Smooth muscle cell (in vitro differentiated cells): ENCODE measurements at regions not wholly inside any gene's neighbourhood (a gene's known extent, or its start where the extent isn't known, plus 50 kb on each side); places are given as distances from the start of the nearest gene placed in this dataset.

ENCODE experiments used
- DNase-seq: peaks from one replicate; lab custom pipeline; 2025; ENCODE audit not compliant: unreplicated experiment; lab: John Stamatoyannopoulos, UW
- H2AFZ ChIP-seq: fragments of 200-600 bp; sonication (generic); 2 replicates; pipeline ENCODE4 v1.6.0; 2016; ENCODE audit warnings: antibody characterized with exemption, low read depth, mild to moderate bottlenecking
- H3F3A ChIP-seq: fragments of 200-600 bp; sonication (generic); 2 replicates; pipeline ENCODE4 v1.6.0; 2017; ENCODE audit warnings: antibody characterized with exemption, low read depth
- H3K27ac ChIP-seq: fragments of 200-600 bp; sonication (generic); 2 replicates; pipeline ENCODE4 v1.5.1; 2016; ENCODE audit warnings: low read depth, mild to moderate bottlenecking
- H3K27me3 ChIP-seq: fragments of 200-600 bp; sonication (generic); 2 replicates; pipeline ENCODE4 v1.6.1; 2016; ENCODE audit warnings: low read depth, mild to moderate bottlenecking
- H3K36me3 ChIP-seq: fragments of 200-600 bp; sonication (generic); 2 replicates; pipeline ENCODE4 v1.5.1; 2016; ENCODE audit warnings: low read depth
- H3K4me1 ChIP-seq: fragments of 200-600 bp; sonication (generic); 2 replicates; pipeline ENCODE4 v1.5.1; 2016; ENCODE audit warnings: low read depth
- H3K4me2 ChIP-seq: fragments of 200-600 bp; sonication (generic); 2 replicates; pipeline ENCODE4 v1.6.0; 2016; ENCODE audit warnings: mild to moderate bottlenecking
- H3K4me3 ChIP-seq: fragments of 200-600 bp; sonication (generic); 2 replicates; pipeline ENCODE4 v1.5.1; 2016; ENCODE audit warnings: mild to moderate bottlenecking
- H3K79me2 ChIP-seq: fragments of 200-600 bp; sonication (generic); 2 replicates; pipeline ENCODE4 v1.6.0; 2016; ENCODE audit warnings: low read depth, mild to moderate bottlenecking
- H3K9ac ChIP-seq: fragments of 200-600 bp; sonication (generic); 2 replicates; pipeline ENCODE4 v1.6.0; 2016; ENCODE audit warnings: low read depth
- H3K9me3 ChIP-seq: fragments of 200-600 bp; sonication (generic); replicated peaks from 2 replicates; pipeline ENCODE4 v1.5.1; 2016; ENCODE audit warnings: low read depth
- H4K20me1 ChIP-seq: fragments of 200-600 bp; sonication (generic); 2 replicates; pipeline ENCODE4 v1.6.0; 2016; ENCODE audit warnings: low read depth
- CTCF ChIP-seq: fragments of 200-600 bp; sonication (generic); IDR thresholded peaks from 2 replicates; pipeline ENCODE4 v1.5.1; 2017; ENCODE audit warnings: borderline replicate concordance, mild to moderate bottlenecking, antibody characterized with exemption; ENCODE audit not compliant: insufficient read depth, poor library complexity, severe bottlenecking
- WGBS: methylation state at CpG from one replicate; pipeline ENCODE4 v1.1.7; 2016; ENCODE audit warnings: low lambda C conversion rate; 5-methylcytosine and 5-hydroxymethylcytosine counted together

GRCh38 chr9:106111039-106111730, 416.8 kb downstream of the TMEM38B start:
- Histone ChIP-seq H3K36me3 (no peaks in the 10 kb centered on the region), H3K4me2 (no peak overlapping the region), H3K27me3 (no peaks in the 10 kb centered on the region), H3K9ac (no peak overlapping the region), H3K79me2 (no peaks in the 10 kb centered on the region), H3K9me3 (no peaks in the 10 kb centered on the region), H4K20me1 (no peaks in the 10 kb centered on the region), H3K27ac (no peak overlapping the region), H2AFZ (peak overlapping the region; percentile 76), H3F3A (no peaks in the 10 kb centered on the region), H3K4me3 (no peak overlapping the region), H3K4me1 (peaks cover 11% of the 10 kb centered on the region)
- no peak for DNase-seq
- no peak for TF ChIP-seq CTCF
- 60% methylated on average over 6 of the region's 6 CpGs for WGBS

- no peak overlapping the region for H3K9ac ChIP-seq
- WGBS, result 92% methylated on average over 5 of the region's 5 CpGs
- H2AFZ ChIP-seq, result no peak overlapping the region
- DNase-seq, result no peak
- no peak overlapping the region for H3K27ac ChIP-seq
- TF ChIP-seq CTCF, result no peak
- no peak overlapping the region for H3K4me2 ChIP-seq
- no peaks in the 10 kb centered on the region for H3K79me2 ChIP-seq
- H4K20me1 ChIP-seq, result no peaks in the 10 kb centered on the region
- H3K36me3 ChIP-seq, result no peaks in the 10 kb centered on the region
- H3K4me1 ChIP-seq, result peaks cover 11% of the 10 kb centered on the region
- no peaks in the 10 kb centered on the region for H3K9me3 ChIP-seq
- no peaks in the 10 kb centered on the region for H3K27me3 ChIP-seq
- H3K4me3 ChIP-seq, result no peak overlapping the region
- no peaks in the 10 kb centered on the region for H3F3A ChIP-seq
These were observed 418.6 kb downstream of the TMEM38B start for GRCh38 chr9:106112935-106113334.

GRCh38 chr9:106119176-106119575, 424.8 kb downstream of the TMEM38B start:
- Histone ChIP-seq H3K27ac (no peak overlapping the region), H3K27me3 (no peaks in the 10 kb centered on the region), H3K79me2 (no peaks in the 10 kb centered on the region), H3K9ac (no peak overlapping the region), H3K4me1 (no peaks in the 10 kb centered on the region), H3F3A (no peaks in the 10 kb centered on the region), H2AFZ (no peak overlapping the region), H3K36me3 (no peaks in the 10 kb centered on the region), H4K20me1 (no peaks in the 10 kb centered on the region), H3K4me3 (no peak overlapping the region), H3K9me3 (no peaks in the 10 kb centered on the region), H3K4me2 (no peak overlapping the region)
- WGBS, result 94% methylated on average over 3 of the region's 3 CpGs
- no peak for TF ChIP-seq CTCF
- no peak for DNase-seq

GRCh38 chr9:106120071-106120470, 425.7 kb downstream of the TMEM38B start:
- WGBS, result 97% methylated on average over 10 of the region's 10 CpGs
- Histone ChIP-seq H3K27ac (no peak overlapping the region), H2AFZ (no peak overlapping the region), H3K9ac (no peak overlapping the region), H3F3A (no peaks in the 10 kb centered on the region), H3K9me3 (no peaks in the 10 kb centered on the region), H3K79me2 (no peaks in the 10 kb centered on the region), H3K36me3 (no peaks in the 10 kb centered on the region), H3K4me2 (no peak overlapping the region), H3K27me3 (no peaks in the 10 kb centered on the region), H3K4me1 (no peaks in the 10 kb centered on the region), H3K4me3 (no peak overlapping the region), H4K20me1 (no peaks in the 10 kb centered on the region)
- DNase-seq, result no peak
- TF ChIP-seq CTCF, result no peak
